ENCODE measurements at regions not wholly inside any gene's neighbourhood (a gene's known extent, or its start where the extent isn't known, plus 50 kb on each side); places are given as distances from the start of the nearest gene placed in this dataset.

DNA sequence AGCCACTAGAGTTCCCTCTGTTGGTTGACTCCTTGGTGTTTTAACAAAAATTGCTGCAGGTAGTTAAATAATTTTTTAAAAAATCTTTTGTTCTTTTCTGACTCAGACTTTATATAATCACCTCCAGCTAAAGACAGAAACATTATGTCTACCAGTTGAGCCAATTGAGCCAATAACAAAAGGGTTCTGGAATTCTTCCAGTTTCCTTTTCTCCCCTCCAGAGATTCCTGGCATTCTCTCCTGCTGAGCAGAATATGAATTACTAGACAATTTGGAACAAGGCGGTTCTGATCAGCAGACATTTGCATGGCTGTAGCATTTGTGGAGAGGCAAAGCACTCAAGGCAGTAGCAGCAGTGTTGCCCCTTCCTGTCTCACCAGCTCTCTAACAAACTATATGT, 144.0 kb upstream of the SLC35B3 start:
- no peak for ATAC-seq
- Histone ChIP-seq H3K9me3 (ENCODE audit: control insufficient read depth in 1 of 2, insufficient read depth in 1 of 2, low read depth in 1 of 2, low read length in 2 of 2) (no peaks in the 10 kb centered on the region), H2AFZ (ENCODE audit: low read depth, low read length, poor library complexity, severe bottlenecking) (no peak overlapping the region), H3K4me2 (ENCODE audit: low read length) (no peak overlapping the region), H3K79me2 (ENCODE audit: insufficient read depth, low read length) (no peaks in the 10 kb centered on the region), H3K4me1 (ENCODE audit: control insufficient read depth in 1 of 2, insufficient read depth in 2 of 2, low read length in 2 of 2) (no peaks in the 10 kb centered on the region), H3K36me3 (ENCODE audit: control insufficient read depth in 1 of 2, insufficient read depth in 2 of 2, low read length in 2 of 2) (no peaks in the 10 kb centered on the region), H3K27me3 (ENCODE audit: insufficient read depth, low read length) (no peaks in the 10 kb centered on the region), H3K4me3 (replicated peaks in 1 of 2; ENCODE audit: low read depth in 1 of 2, low read length in 2 of 2) (no peak overlapping the region), H3K27ac (ENCODE audit: low read depth, low read length) (no peak overlapping the region), H3K9me2 (ENCODE audit: insufficient read depth) (no peaks in the 10 kb centered on the region), H3K9ac (ENCODE audit: low read length) (no peak overlapping the region), H4K20me1 (ENCODE audit: insufficient read depth) (no peaks in the 10 kb centered on the region)
- TF ChIP-seq POLR2A (IDR thresholded peaks at IDR 0.05; ENCODE audit: borderline replicate concordance, extremely low read depth, insufficient read depth, insufficient read length) (no peak), CEBPB (IDR thresholded peaks at IDR 0.05; ENCODE audit: low read depth) (no peak), RAD21 (IDR thresholded peaks at IDR 0.05; ENCODE audit: low read depth) (no peak), EGR1 (IDR thresholded peaks at IDR 0.05; ENCODE audit: low read depth) (no peak), CBX3 (IDR thresholded peaks at IDR 0.05; ENCODE audit: low read depth) (no peak), JUND (IDR thresholded peaks at IDR 0.05) (no peak), EZH2 (IDR thresholded peaks at IDR 0.05) (no peak), ELF1 (IDR thresholded peaks at IDR 0.05; ENCODE audit: borderline replicate concordance, low read depth) (no peak), FOSL1 (IDR thresholded peaks at IDR 0.05; ENCODE audit: low read depth) (no peak), SIN3A (IDR thresholded peaks at IDR 0.05; ENCODE audit: low read depth) (no peak)
- TF ChIP-seq, protein P1, sequence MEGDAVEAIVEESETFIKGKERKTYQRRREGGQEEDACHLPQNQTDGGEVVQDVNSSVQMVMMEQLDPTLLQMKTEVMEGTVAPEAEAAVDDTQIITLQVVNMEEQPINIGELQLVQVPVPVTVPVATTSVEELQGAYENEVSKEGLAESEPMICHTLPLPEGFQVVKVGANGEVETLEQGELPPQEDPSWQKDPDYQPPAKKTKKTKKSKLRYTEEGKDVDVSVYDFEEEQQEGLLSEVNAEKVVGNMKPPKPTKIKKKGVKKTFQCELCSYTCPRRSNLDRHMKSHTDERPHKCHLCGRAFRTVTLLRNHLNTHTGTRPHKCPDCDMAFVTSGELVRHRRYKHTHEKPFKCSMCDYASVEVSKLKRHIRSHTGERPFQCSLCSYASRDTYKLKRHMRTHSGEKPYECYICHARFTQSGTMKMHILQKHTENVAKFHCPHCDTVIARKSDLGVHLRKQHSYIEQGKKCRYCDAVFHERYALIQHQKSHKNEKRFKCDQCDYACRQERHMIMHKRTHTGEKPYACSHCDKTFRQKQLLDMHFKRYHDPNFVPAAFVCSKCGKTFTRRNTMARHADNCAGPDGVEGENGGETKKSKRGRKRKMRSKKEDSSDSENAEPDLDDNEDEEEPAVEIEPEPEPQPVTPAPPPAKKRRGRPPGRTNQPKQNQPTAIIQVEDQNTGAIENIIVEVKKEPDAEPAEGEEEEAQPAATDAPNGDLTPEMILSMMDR (IDR thresholded peaks at IDR 0.05 in 2 of 3, conservative IDR thresholded peaks at IDR 0.05 in 1 of 3; ENCODE audit: borderline replicate concordance in 1 of 3, insufficient read depth in 1 of 3, low read depth in 2 of 3, low read length in 2 of 3) = no peak
- TF ChIP-seq, protein P2, sequence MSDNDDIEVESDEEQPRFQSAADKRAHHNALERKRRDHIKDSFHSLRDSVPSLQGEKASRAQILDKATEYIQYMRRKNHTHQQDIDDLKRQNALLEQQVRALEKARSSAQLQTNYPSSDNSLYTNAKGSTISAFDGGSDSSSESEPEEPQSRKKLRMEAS (IDR thresholded peaks at IDR 0.05) = no peak
- TF ChIP-seq, protein P3, sequence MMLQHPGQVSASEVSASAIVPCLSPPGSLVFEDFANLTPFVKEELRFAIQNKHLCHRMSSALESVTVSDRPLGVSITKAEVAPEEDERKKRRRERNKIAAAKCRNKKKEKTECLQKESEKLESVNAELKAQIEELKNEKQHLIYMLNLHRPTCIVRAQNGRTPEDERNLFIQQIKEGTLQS (IDR thresholded peaks at IDR 0.05) = no peak
- TF ChIP-seq, protein P4, sequence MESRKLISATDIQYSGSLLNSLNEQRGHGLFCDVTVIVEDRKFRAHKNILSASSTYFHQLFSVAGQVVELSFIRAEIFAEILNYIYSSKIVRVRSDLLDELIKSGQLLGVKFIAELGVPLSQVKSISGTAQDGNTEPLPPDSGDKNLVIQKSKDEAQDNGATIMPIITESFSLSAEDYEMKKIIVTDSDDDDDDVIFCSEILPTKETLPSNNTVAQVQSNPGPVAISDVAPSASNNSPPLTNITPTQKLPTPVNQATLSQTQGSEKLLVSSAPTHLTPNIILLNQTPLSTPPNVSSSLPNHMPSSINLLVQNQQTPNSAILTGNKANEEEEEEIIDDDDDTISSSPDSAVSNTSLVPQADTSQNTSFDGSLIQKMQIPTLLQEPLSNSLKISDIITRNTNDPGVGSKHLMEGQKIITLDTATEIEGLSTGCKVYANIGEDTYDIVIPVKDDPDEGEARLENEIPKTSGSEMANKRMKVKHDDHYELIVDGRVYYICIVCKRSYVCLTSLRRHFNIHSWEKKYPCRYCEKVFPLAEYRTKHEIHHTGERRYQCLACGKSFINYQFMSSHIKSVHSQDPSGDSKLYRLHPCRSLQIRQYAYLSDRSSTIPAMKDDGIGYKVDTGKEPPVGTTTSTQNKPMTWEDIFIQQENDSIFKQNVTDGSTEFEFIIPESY (IDR thresholded peaks at IDR 0.05; ENCODE audit: extremely low read depth, insufficient replicate concordance, low read length) = no peak
- ChIA-PET RAD21 (ENCODE audit: low non-redundant PET in 1 of 2, low total read pairs in 2 of 2, uncharacterized antibody in 2 of 2, unreplicated experiment in 2 of 2) (no interaction called here), POLR2A (no interaction called here), CTCF (no interaction called here)
- intact Hi-C loops (cut with micrococcal nuclease) = no loop called here
- DNase-seq (ENCODE audit: low read depth, low spot score) = no peak
- no TSS peak for BruUV-seq (replicated peaks)
